Fibroblast of upper back skin (primary cell): ENCODE measurements at regions not wholly inside any gene's neighbourhood (a gene's known extent, or its start where the extent isn't known, plus 50 kb on each side); places are given as distances from the start of the nearest gene placed in this dataset.

ENCODE experiments used
- DNase-seq: peaks from one replicate; pipeline ENCODE4 v3.0.0-alpha.2; 2013

- DNase-seq, result no peak
These were observed 56.6 kb upstream of the IGFBP2 start for GRCh38 chr2:216576616-216577015.

GRCh38 chr2:216578325-216578724 is 54.9 kb upstream of the IGFBP2 start:
- no peak for DNase-seq

GRCh38 chr2:216583147-216583546 is 50.1 kb upstream of the IGFBP2 start:
- DNase-seq, result peak; percentile 92
